ENCODE measurements at regions not wholly inside any gene's neighbourhood (a gene's known extent, or its start where the extent isn't known, plus 50 kb on each side); places are given as distances from the start of the nearest gene placed in this dataset.

DNA sequence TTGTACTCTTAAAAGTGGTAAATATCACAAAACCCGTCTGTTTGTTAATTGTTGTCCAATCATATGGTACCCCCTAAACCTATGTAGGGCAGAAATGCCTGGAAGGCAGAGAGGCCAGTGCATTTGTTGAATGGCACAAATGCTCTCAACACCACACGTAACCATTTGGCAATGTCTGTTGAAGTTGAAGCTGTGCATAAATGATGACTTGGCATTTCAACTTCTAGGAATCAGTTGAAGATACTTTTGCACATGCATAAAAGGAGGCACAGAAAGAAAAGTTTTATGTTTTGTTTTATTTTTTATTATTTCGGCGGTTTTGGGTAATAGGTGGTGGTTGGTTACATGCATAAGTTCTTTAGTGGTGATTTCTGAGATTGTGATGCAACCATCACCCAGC, 246.6 kb downstream of the TAF11L14 start:
- TF ChIP-seq ZC3H10 (CRISPR knock-in tag; IDR thresholded peaks at IDR 0.05) = no peak
- TF ChIP-seq, protein P1, sequence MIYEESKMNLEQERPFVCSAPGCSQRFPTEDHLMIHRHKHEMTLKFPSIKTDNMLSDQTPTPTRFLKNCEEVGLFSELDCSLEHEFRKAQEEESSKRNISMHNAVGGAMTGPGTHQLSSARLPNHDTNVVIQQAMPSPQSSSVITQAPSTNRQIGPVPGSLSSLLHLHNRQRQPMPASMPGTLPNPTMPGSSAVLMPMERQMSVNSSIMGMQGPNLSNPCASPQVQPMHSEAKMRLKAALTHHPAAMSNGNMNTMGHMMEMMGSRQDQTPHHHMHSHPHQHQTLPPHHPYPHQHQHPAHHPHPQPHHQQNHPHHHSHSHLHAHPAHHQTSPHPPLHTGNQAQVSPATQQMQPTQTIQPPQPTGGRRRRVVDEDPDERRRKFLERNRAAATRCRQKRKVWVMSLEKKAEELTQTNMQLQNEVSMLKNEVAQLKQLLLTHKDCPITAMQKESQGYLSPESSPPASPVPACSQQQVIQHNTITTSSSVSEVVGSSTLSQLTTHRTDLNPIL (CRISPR knock-in tag; IDR thresholded peaks at IDR 0.05; ENCODE audit: low read depth) = no peak
- TF ChIP-seq ARNTL (CRISPR knock-in tag; IDR thresholded peaks at IDR 0.05; ENCODE audit: borderline replicate concordance, low read depth) = no peak
